NT2/D1 (cell line): ENCODE measurements at regions not wholly inside any gene's neighbourhood (a gene's known extent, or its start where the extent isn't known, plus 50 kb on each side); places are given as distances from the start of the nearest gene placed in this dataset.

Source experiments
- DNase-seq: peaks from one replicate; pipeline ENCODE4 v3.0.0-alpha.2; 2011; ENCODE audit warnings: low read depth, low spot score
- H3K27me3 ChIP-seq: 2 replicates; pipeline ENCODE4 v1.6.0; 2011; ENCODE audit warnings: mild to moderate bottlenecking; ENCODE audit not compliant: insufficient read length, insufficient read depth
- H3K36me3 ChIP-seq: 2 replicates; pipeline ENCODE4 v1.6.1; 2011; ENCODE audit warnings: mild to moderate bottlenecking, low read length, mixed read lengths; ENCODE audit not compliant: insufficient read depth, insufficient read length
- H3K4me1 ChIP-seq: 2 replicates; pipeline ENCODE4 v1.5.1; 2011; ENCODE audit not compliant: insufficient read depth, insufficient read length
- H3K4me3 ChIP-seq: 2 replicates; pipeline ENCODE4 v1.5.1; 2011; ENCODE audit warnings: low read depth; ENCODE audit not compliant: insufficient read length
- H3K9ac ChIP-seq: 2 replicates; pipeline ENCODE4 v1.6.0; 2011; ENCODE audit warnings: low read depth; ENCODE audit not compliant: insufficient read length
- H3K9me3 ChIP-seq: 2 replicates; pipeline ENCODE4 v1.5.1; 2011; ENCODE audit warnings: mild to moderate bottlenecking, low read length; ENCODE audit not compliant: insufficient read depth
- SUZ12 ChIP-seq: IDR thresholded peaks from 2 replicates; pipeline ENCODE4 v1.6.1; 2011; ENCODE audit not compliant: insufficient read length, insufficient read depth; ENCODE audit errors: extremely low read depth
- YY1 ChIP-seq: IDR thresholded peaks from 2 replicates; pipeline ENCODE4 v1.6.1; 2011; ENCODE audit not compliant: insufficient read length, insufficient read depth
- ZNF274 ChIP-seq: IDR thresholded peaks from 2 replicates; pipeline ENCODE4 v1.6.1; 2011; ENCODE audit warnings: mild to moderate bottlenecking, low read depth, low read length

DNA sequence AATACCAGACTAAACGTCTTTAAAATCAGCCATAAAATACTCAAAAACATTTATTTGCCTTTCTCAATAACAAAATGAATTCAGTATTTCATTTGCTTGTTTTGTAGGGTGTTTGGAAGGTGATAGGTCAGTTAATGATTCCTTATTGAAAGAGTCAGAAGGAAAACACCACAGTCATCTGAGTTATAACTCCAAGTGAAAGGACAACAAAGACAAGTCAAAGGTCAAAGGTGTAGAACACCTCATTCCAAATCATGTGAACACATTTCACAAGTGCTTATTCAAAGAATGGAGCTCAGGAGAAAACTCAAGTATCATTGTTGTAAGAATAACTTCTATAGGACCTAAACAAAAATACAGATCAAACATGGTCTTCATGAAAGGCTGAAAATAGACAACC lies 318.6 kb upstream of the PHF14 start:
- H3K4me1 ChIP-seq = no peaks in the 10 kb centered on the region
- no peak for DNase-seq
- no peak overlapping the region for H3K9ac ChIP-seq
- no peak overlapping the region for H3K4me3 ChIP-seq
- TF ChIP-seq ZNF274 (no peak), YY1 (no peak), SUZ12 (no peak)
- no peaks in the 10 kb centered on the region for H3K27me3 ChIP-seq
- H3K9me3 ChIP-seq = no peaks in the 10 kb centered on the region
- H3K36me3 ChIP-seq = no peaks in the 10 kb centered on the region

DNA sequence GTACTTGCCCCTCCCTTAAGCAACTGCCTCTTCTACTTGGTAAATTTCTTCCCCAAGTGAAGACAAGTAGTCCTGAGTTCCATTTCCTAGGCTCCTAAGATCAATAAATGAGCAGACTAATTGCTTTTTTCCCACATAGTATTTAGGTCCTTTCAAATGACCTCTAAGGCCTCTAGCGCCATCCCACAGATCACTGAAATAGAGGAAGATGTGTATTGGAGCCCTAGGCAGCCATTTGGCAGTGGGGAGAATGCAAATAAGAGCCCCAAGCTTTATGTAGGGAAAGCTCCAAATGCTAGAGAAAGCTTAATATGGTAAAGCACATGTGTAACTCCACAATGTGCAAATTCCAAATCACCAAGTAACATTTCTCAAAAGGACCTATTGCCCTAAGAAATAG lies 316.5 kb upstream of the PHF14 start:
- H3K9ac ChIP-seq = no peak overlapping the region
- no peaks in the 10 kb centered on the region for H3K4me1 ChIP-seq
- no peak overlapping the region for H3K4me3 ChIP-seq
- no peaks in the 10 kb centered on the region for H3K36me3 ChIP-seq
- no peak for TF ChIP-seq YY1
- TF ChIP-seq ZNF274 = no peak
- no peak for TF ChIP-seq SUZ12
- no peaks in the 10 kb centered on the region for H3K27me3 ChIP-seq
- H3K9me3 ChIP-seq = no peaks in the 10 kb centered on the region
- no peak for DNase-seq

DNA sequence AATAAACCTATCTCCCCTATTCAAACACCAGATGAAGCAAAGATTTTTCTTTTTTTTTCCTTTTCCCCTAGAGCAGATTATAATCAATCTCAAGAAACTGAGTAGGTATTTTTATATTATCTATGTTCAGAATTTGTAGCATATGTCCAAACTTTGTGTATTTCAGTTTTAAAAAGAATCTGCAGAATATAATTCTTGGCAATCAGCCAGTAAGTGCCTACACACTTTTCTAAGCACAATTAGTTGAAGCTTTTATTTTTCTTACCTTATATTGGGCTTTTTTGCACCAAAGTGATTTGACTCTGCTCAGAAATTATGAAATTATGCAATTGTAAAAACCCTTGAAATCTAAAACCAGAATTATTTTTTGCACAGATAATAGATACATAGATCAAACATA lies 315.8 kb upstream of the PHF14 start:
- no peaks in the 10 kb centered on the region for H3K36me3 ChIP-seq
- H3K4me3 ChIP-seq = no peak overlapping the region
- TF ChIP-seq YY1 (no peak), SUZ12 (no peak), ZNF274 (no peak)
- no peaks in the 10 kb centered on the region for H3K27me3 ChIP-seq
- no peaks in the 10 kb centered on the region for H3K9me3 ChIP-seq
- H3K4me1 ChIP-seq = no peaks in the 10 kb centered on the region
- no peak for DNase-seq
- no peak overlapping the region for H3K9ac ChIP-seq

DNA sequence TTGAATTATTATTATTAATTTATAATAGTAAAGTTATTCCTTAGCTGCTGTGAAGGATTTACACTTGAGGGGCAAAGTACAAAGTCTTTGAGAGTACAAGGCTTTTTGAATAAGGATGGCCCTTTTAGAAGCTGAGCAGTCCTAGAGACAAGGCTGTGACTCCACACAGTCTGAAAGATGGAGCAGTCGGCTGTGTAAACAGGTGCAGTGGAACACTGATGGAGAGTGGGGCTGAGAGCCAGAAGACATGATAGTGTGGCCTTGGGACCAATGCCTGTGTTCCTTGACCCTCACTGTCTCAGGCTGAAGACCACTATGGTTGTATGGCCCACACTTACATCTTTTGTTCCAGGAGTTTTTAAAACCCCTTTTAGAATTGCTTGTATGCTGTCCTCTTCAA lies 311.2 kb upstream of the PHF14 start:
- H3K4me1 ChIP-seq = no peaks in the 10 kb centered on the region
- no peaks in the 10 kb centered on the region for H3K9me3 ChIP-seq
- H3K9ac ChIP-seq = no peak overlapping the region
- TF ChIP-seq YY1 (no peak), SUZ12 (no peak), ZNF274 (no peak)
- no peaks in the 10 kb centered on the region for H3K27me3 ChIP-seq
- no peak overlapping the region for H3K4me3 ChIP-seq
- DNase-seq = no peak
- no peaks in the 10 kb centered on the region for H3K36me3 ChIP-seq

DNA sequence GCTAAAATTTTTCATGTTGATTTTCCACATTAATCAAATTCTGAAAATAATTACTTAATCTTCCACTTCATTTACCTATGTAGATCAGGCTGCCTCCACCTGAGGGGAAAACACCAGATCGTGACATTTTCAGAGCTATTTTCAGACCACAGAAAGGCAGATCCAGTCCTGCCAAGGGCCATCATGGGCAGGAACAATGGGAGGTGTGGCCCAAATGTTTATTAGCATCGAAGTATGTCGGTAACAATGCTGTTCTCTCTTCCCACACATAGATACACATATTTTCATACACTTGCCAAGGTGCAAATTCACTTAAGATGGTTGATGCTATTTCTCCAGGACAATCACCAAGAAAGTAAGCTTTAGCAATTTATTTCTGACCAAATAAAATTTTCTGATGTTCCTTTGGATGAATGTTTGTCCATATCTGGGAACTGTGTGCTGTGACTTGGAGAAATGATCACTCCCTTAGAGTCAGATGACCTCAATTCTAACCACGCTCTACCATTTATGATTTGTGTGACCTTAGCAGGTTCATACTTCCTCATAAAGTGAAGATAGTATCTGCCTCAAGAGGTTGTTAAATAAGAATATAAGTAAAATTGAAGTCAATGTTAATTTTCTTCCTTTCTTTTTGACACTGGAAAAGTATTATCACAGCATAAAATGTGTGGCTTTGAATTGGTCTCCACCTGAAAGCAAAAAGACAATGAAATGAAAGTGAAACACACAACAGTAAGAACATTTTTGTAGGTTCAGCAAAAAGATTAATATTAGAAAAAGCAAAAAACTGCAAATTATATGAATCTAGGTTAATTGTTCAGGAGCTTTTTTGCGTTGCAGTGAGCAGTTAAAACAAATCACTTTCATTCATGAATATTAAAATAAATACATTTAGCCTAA lies 310.4 kb upstream of the PHF14 start:
- no peak overlapping the region for H3K4me3 ChIP-seq
- H3K36me3 ChIP-seq = no peaks in the 10 kb centered on the region
- TF ChIP-seq YY1 (no peak), ZNF274 (no peak), SUZ12 (no peak)
- H3K4me1 ChIP-seq = no peaks in the 10 kb centered on the region
- no peak overlapping the region for H3K9ac ChIP-seq
- H3K27me3 ChIP-seq = no peaks in the 10 kb centered on the region
- no peaks in the 10 kb centered on the region for H3K9me3 ChIP-seq
- no peak for DNase-seq

DNA sequence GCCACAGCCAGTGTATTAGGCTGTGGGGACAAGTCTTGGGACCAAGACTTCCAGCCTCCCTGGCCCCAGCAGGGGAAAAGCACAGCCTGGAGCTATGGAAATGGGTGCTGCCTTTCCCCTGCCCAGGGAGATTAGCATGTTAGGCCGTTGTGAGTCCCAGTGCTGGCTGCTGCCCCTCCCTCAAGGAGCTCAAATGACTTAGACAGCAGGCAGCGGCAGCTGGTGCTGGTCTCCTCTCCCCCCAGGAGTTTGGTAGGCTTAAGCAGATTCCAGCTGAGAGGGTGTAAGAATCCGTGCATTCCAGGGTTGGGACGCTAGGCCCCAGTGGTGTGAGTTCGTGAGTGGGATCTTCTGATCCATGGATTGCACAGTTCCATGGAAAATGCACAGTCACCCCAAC lies 301.5 kb upstream of the PHF14 start:
- Histone ChIP-seq H3K4me3 (no peak overlapping the region), H3K27me3 (no peaks in the 10 kb centered on the region), H3K36me3 (no peaks in the 10 kb centered on the region), H3K4me1 (peaks cover 6% of the 10 kb centered on the region), H3K9me3 (no peaks in the 10 kb centered on the region), H3K9ac (no peak overlapping the region)
- no peak for DNase-seq
- TF ChIP-seq YY1 = no peak
- TF ChIP-seq SUZ12 = no peak
- TF ChIP-seq ZNF274 = no peak

DNA sequence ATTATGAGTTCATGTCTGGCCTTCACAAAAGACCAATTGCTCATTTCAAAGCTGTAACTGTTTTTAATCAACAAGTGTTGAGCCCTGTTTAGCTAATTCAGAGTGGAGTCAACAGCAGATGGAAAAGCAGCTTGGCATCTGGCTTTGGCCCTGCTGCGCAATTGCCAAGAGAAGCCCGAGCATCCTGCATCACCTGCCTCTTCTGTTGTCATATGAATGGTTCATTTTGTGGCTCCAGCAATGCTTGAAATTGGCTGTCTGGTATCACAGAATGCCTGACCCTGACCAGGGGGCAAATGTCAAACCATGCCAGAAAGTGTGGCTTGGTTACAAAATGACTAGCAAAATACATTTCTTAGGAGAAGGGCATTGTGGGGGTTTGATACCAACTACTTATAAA lies 296.5 kb upstream of the PHF14 start:
- H3K9me3 ChIP-seq = no peaks in the 10 kb centered on the region
- no peak overlapping the region for H3K9ac ChIP-seq
- H3K36me3 ChIP-seq = no peaks in the 10 kb centered on the region
- H3K4me3 ChIP-seq = no peak overlapping the region
- H3K4me1 ChIP-seq = peaks cover 3% of the 10 kb centered on the region
- H3K27me3 ChIP-seq = no peaks in the 10 kb centered on the region
- DNase-seq = no peak
- TF ChIP-seq SUZ12 = no peak
- no peak for TF ChIP-seq YY1
- no peak for TF ChIP-seq ZNF274
